ENCODE measurements at regions not wholly inside any gene's neighbourhood (a gene's known extent, or its start where the extent isn't known, plus 50 kb on each side); places are given as distances from the start of the nearest gene placed in this dataset.

- TF ChIP-seq TAF1 (conservative IDR thresholded peaks at IDR 0.05) (no peak), REST (IDR thresholded peaks at IDR 0.05) (no peak), CTCF (IDR thresholded peaks at IDR 0.05; ENCODE audit: low read depth, low read length, missing input control) (no peak), GABPA (IDR thresholded peaks at IDR 0.05 in 1 of 2, conservative IDR thresholded peaks at IDR 0.05 in 1 of 2) (no peak), RAD21 (IDR thresholded peaks at IDR 0.05) (no peak), EGR1 (IDR thresholded peaks at IDR 0.05; ENCODE audit: low read depth in 2 of 2) (no peak), RXRA (IDR thresholded peaks at IDR 0.05) (no peak), MAX (IDR thresholded peaks at IDR 0.05) (no peak), JUND (IDR thresholded peaks at IDR 0.05) (no peak), YY1 (IDR thresholded peaks at IDR 0.05) (no peak)
These were observed 229.6 kb downstream of the TMEM26 start for GRCh38 chr10:61223576-61223975.

All from liver (tissue), 3 donors.